ENCODE measurements at regions not wholly inside any gene's neighbourhood (a gene's known extent, or its start where the extent isn't known, plus 50 kb on each side); places are given as distances from the start of the nearest gene placed in this dataset.
A peak's percentile ranks its signal among the peaks of the same experiment; 100 is the strongest.

DNA sequence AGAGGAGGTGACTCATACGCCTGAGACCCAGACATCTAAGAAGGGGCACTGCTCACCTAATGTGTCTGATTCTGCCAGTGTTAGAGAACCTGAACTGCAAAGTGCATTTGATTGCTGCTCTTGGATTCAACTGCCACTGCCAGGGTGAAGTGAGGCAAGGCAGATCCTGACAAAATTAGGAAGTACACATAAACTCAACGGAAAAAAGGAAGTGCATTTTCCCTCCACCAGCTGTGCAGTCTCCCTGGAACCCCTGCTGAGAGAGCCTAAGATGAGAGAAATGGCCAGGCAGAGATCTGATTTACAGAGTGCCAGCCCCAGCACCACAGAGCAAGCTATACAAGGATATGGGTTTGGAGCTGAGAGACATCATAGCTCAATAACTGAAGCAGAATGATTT is 215.3 kb downstream of the SEC23A start:
- Histone ChIP-seq H3K4me1 (ENCODE audit: control insufficient read depth, insufficient read depth, low read length) (no peaks in the 10 kb centered on the region), H3K4me3 (ENCODE audit: low read length) (no peak overlapping the region), H3K36me3 (ENCODE audit: control insufficient read depth, insufficient read depth, low read length) (no peaks in the 10 kb centered on the region), H3K9me3 (ENCODE audit: control insufficient read depth, low read length) (no peaks in the 10 kb centered on the region), H3K9ac (ENCODE audit: low read length) (no peak overlapping the region), H3K27me3 (ENCODE audit: control insufficient read depth, insufficient read depth, low read length) (no peaks in the 10 kb centered on the region)

DNA sequence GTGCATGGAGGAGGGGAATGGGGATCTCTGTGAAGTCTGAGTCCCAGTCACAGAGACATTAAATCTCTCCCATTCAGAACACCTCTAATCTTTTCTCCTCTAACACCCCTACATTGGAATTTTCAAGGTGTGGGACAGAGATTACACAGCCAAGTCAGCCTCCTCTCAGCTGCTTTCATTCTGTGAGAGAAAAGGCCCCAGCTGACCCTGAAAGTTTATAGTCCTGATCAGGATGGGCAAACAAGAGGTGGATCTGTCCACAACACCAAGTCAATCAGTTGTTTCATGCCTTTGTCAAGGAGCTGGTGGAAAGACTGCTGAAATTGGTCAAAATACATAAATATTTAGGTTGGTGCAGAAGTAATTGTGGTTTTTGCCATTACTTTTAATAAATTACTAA is 218.9 kb downstream of the SEC23A start:
- Histone ChIP-seq H3K27me3 (ENCODE audit: control insufficient read depth, insufficient read depth, low read length) (no peaks in the 10 kb centered on the region), H3K36me3 (ENCODE audit: control insufficient read depth, insufficient read depth, low read length) (no peaks in the 10 kb centered on the region), H3K9me3 (ENCODE audit: control insufficient read depth, low read length) (no peaks in the 10 kb centered on the region), H3K4me3 (ENCODE audit: low read length) (no peak overlapping the region), H3K9ac (ENCODE audit: low read length) (no peak overlapping the region), H3K4me1 (ENCODE audit: control insufficient read depth, insufficient read depth, low read length) (peaks cover 6% of the 10 kb centered on the region)

- no peaks in the 10 kb centered on the region for H3K27me3 ChIP-seq (ENCODE audit: control insufficient read depth, insufficient read depth, low read length)
- no peaks in the 10 kb centered on the region for H3K9me3 ChIP-seq (ENCODE audit: control insufficient read depth, low read length)
- H3K36me3 ChIP-seq (ENCODE audit: control insufficient read depth, insufficient read depth, low read length), result no peaks in the 10 kb centered on the region
- H3K4me1 ChIP-seq (ENCODE audit: control insufficient read depth, insufficient read depth, low read length), result peaks cover 8% of the 10 kb centered on the region
- H3K9ac ChIP-seq (ENCODE audit: low read length), result no peak overlapping the region
- no peak overlapping the region for H3K4me3 ChIP-seq (ENCODE audit: low read length)
Measured at GRCh38 chr14:38883127-38883526, 219.9 kb downstream of the SEC23A start.

- H3K4me3 ChIP-seq (ENCODE audit: low read length), result no peak overlapping the region
- no peaks in the 10 kb centered on the region for H3K36me3 ChIP-seq (ENCODE audit: control insufficient read depth, insufficient read depth, low read length)
- H3K27me3 ChIP-seq (ENCODE audit: control insufficient read depth, insufficient read depth, low read length), result no peaks in the 10 kb centered on the region
- no peak overlapping the region for H3K9ac ChIP-seq (ENCODE audit: low read length)
- H3K4me1 ChIP-seq (ENCODE audit: control insufficient read depth, insufficient read depth, low read length), result peaks cover 13% of the 10 kb centered on the region
- no peaks in the 10 kb centered on the region for H3K9me3 ChIP-seq (ENCODE audit: control insufficient read depth, low read length)
Measured at GRCh38 chr14:38882533-38882932, 220.5 kb downstream of the SEC23A start.

GRCh38 chr14:38880643-38881524 is 222.2 kb downstream of the SEC23A start:
- peaks cover 13% of the 10 kb centered on the region for H3K4me1 ChIP-seq (ENCODE audit: control insufficient read depth, insufficient read depth, low read length)
- no peak overlapping the region for H3K9ac ChIP-seq (ENCODE audit: low read length)
- H3K9me3 ChIP-seq (ENCODE audit: control insufficient read depth, low read length), result no peaks in the 10 kb centered on the region

GRCh38 chr14:38877744-38878388 is 225.2 kb downstream of the SEC23A start:
- Histone ChIP-seq H3K27me3 (ENCODE audit: control insufficient read depth, insufficient read depth, low read length) (no peaks in the 10 kb centered on the region), H3K9me3 (ENCODE audit: control insufficient read depth, low read length) (no peaks in the 10 kb centered on the region), H3K36me3 (ENCODE audit: control insufficient read depth, insufficient read depth, low read length) (no peaks in the 10 kb centered on the region), H3K9ac (ENCODE audit: low read length) (no peak overlapping the region), H3K4me1 (ENCODE audit: control insufficient read depth, insufficient read depth, low read length) (peaks cover 13% of the 10 kb centered on the region), H3K4me3 (ENCODE audit: low read length) (no peak overlapping the region)

More at GRCh38 chr14:38880643-38881524, 222.2 kb downstream of the SEC23A start:
- H3K36me3 ChIP-seq (ENCODE audit: control insufficient read depth, insufficient read depth, low read length), result no peaks in the 10 kb centered on the region
- no peaks in the 10 kb centered on the region for H3K27me3 ChIP-seq (ENCODE audit: control insufficient read depth, insufficient read depth, low read length)
- H3K4me3 ChIP-seq (ENCODE audit: low read length), result no peak overlapping the region

DNA sequence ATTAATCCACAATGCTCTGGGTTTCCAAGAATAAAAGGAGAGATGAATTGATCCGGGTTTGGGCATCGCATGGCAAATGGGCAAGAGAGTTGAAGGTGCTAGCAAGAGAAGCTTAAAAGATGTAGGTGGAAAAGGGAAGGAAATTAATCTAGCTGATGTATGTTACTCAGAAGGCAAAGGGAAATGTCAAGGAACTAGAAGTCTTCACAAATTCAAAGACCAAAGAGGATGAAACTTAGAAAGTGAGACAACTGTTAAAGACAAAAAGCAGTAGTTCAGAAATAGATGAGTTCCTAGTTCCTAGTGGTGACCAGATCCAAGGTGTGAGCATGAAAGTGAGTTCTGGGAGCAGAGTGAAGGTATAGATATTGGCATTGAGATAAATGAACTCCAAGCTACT is 228.3 kb downstream of the SEC23A start:
- Histone ChIP-seq H3K27me3 (ENCODE audit: control insufficient read depth, insufficient read depth, low read length) (no peaks in the 10 kb centered on the region), H3K36me3 (ENCODE audit: control insufficient read depth, insufficient read depth, low read length) (no peaks in the 10 kb centered on the region), H3K9me3 (ENCODE audit: control insufficient read depth, low read length) (no peaks in the 10 kb centered on the region), H3K9ac (ENCODE audit: low read length) (no peak overlapping the region), H3K4me1 (ENCODE audit: control insufficient read depth, insufficient read depth, low read length) (peaks cover 9% of the 10 kb centered on the region), H3K4me3 (ENCODE audit: low read length) (no peak overlapping the region)

DNA sequence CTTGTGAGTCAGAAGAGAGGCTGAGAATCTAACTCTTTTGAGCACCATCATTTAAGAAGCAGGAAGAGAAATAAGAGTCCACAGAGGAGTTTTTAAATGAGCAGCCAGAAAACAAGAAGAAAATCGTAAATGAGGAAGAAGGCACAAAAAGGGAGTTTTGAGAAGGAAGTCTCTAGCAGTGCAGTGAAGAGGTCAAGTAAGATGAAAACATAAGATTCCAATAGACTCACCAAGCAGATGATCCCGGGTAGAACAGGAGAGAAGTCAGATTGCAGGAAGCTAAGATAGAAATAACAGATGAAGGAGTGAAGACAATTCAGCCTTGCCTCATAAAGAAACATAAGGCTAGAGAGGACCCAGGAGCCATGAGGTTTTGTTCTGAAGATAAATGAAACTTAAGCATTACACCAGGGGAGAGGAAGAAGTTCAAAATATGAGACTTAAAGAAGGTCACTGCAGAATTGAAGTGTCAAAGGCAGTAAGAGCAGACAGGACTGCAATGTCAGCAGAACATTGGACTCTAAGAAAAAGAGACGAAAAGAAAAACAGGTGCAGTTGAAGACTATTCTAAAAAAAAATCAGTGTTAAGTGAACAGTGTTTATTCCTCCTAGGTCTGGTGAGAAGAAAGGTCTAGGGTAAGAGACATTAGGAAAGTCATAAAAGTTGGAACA is 229.0 kb downstream of the SEC23A start:
- Histone ChIP-seq H3K9ac (ENCODE audit: low read length) (no peak overlapping the region), H3K4me3 (ENCODE audit: low read length) (no peak overlapping the region), H3K9me3 (ENCODE audit: control insufficient read depth, low read length) (no peaks in the 10 kb centered on the region), H3K4me1 (ENCODE audit: control insufficient read depth, insufficient read depth, low read length) (peaks cover 13% of the 10 kb centered on the region), H3K36me3 (ENCODE audit: control insufficient read depth, insufficient read depth, low read length) (no peaks in the 10 kb centered on the region), H3K27me3 (ENCODE audit: control insufficient read depth, insufficient read depth, low read length) (no peaks in the 10 kb centered on the region)

DNA sequence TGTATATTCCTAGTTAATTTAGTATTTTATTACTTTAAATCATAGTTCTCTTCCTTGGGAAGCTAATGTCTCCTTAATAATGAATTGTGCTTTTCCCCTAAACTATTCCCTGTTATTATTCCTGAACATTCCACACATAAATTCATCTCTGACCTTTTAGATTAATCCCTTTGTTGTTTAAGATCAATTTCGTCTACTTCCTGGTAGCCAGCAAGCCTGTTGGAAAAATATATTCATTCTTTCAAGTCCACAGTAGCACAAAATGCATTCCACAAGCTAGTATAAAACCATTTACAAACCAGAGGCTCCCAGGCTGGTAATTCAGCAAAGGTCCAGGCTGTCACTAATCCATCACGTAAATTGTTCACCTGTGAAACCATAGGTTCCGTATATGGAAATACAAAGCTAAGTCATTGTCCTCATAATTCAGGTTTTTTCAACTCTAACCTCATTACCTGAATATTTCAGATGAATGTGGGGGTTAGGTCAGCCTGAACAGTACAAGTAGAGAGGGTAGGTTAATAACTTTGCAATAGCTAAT is 232.7 kb downstream of the SEC23A start:
- Histone ChIP-seq H3K9ac (ENCODE audit: low read length) (no peak overlapping the region), H3K9me3 (ENCODE audit: control insufficient read depth, low read length) (no peaks in the 10 kb centered on the region), H3K36me3 (ENCODE audit: control insufficient read depth, insufficient read depth, low read length) (no peaks in the 10 kb centered on the region), H3K4me3 (ENCODE audit: low read length) (no peak overlapping the region), H3K27me3 (ENCODE audit: control insufficient read depth, insufficient read depth, low read length) (no peaks in the 10 kb centered on the region), H3K4me1 (ENCODE audit: control insufficient read depth, insufficient read depth, low read length) (peaks cover 18% of the 10 kb centered on the region)

GRCh38 chr14:38868399-38869290 is 234.4 kb downstream of the SEC23A start:
- Histone ChIP-seq H3K4me1 (ENCODE audit: control insufficient read depth, insufficient read depth, low read length) (peaks cover 18% of the 10 kb centered on the region), H3K9ac (ENCODE audit: low read length) (peak overlapping the region; percentile 1), H3K27me3 (ENCODE audit: control insufficient read depth, insufficient read depth, low read length) (no peaks in the 10 kb centered on the region), H3K36me3 (ENCODE audit: control insufficient read depth, insufficient read depth, low read length) (no peaks in the 10 kb centered on the region), H3K9me3 (ENCODE audit: control insufficient read depth, low read length) (no peaks in the 10 kb centered on the region), H3K4me3 (ENCODE audit: low read length) (no peak overlapping the region)

- Histone ChIP-seq H3K36me3 (ENCODE audit: control insufficient read depth, insufficient read depth, low read length) (no peaks in the 10 kb centered on the region), H3K4me3 (ENCODE audit: low read length) (no peak overlapping the region), H3K27me3 (ENCODE audit: control insufficient read depth, insufficient read depth, low read length) (no peaks in the 10 kb centered on the region), H3K9ac (ENCODE audit: low read length) (no peak overlapping the region), H3K9me3 (ENCODE audit: control insufficient read depth, low read length) (no peaks in the 10 kb centered on the region), H3K4me1 (ENCODE audit: control insufficient read depth, insufficient read depth, low read length) (peaks cover 18% of the 10 kb centered on the region)
Measured at GRCh38 chr14:38867561-38868150, 235.4 kb downstream of the SEC23A start.
